Loucy (cell line): ENCODE measurements at regions not wholly inside any gene's neighbourhood (a gene's known extent, or its start where the extent isn't known, plus 50 kb on each side); places are given as distances from the start of the nearest gene placed in this dataset.

ENCODE experiments used
- EZH2phosphoT487 ChIP-seq: fragments of 200-600 bp; IDR thresholded peaks from 2 replicates; pipeline ENCODE4 v1.6.1; 2018; ENCODE audit warnings: antibody characterized with exemption, mild to moderate bottlenecking, moderate library complexity, borderline replicate concordance
- TF ChIP-seq, protein P1 (sequence below): fragments of 200-600 bp; sonication (generic); conservative IDR thresholded peaks from 2 replicates; pipeline ENCODE4 v1.5.1; 2014; ENCODE audit warnings: mild to moderate bottlenecking, antibody characterized with exemption, low read length

DNA sequence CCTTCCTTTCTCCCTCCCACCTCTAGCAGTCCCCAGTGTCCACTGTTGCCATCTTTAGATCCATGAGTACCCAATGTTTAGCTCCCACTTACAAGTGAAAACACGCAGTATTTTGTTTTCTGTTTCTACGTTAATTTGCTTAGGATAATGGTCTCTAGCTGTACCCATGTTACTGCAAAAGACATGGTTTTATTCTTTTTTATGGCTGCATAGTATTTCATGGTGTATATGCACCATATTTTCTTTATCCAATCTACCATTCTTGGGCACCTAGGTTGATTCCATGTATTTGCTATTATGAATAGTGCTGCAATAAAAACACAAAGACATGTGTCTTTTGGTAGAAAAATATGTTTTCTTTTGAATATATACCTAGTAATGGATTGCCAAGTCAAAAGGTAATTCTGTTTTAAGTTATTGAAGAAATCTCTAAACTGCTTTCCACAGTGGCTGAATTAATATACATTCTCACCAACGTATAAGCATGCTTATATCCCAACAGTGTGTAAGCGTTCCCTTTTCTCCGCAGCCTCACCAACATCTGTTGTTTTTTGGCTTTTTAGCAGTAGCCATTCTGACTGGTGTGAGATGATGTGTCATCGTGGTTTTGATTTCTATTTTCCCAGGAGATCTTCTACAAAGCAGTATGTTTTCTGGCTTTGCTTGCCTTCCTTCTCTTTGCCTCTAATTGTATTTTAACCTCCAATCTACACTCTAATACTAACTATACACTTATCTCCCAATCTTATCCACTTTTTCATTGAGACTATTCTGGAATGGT is 179.5 kb upstream of the PHF14 start:
- TF ChIP-seq EZH2phosphoT487 = no peak
- TF ChIP-seq, protein P1, sequence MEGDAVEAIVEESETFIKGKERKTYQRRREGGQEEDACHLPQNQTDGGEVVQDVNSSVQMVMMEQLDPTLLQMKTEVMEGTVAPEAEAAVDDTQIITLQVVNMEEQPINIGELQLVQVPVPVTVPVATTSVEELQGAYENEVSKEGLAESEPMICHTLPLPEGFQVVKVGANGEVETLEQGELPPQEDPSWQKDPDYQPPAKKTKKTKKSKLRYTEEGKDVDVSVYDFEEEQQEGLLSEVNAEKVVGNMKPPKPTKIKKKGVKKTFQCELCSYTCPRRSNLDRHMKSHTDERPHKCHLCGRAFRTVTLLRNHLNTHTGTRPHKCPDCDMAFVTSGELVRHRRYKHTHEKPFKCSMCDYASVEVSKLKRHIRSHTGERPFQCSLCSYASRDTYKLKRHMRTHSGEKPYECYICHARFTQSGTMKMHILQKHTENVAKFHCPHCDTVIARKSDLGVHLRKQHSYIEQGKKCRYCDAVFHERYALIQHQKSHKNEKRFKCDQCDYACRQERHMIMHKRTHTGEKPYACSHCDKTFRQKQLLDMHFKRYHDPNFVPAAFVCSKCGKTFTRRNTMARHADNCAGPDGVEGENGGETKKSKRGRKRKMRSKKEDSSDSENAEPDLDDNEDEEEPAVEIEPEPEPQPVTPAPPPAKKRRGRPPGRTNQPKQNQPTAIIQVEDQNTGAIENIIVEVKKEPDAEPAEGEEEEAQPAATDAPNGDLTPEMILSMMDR = no peak
